ENCODE measurements at regions not wholly inside any gene's neighbourhood (a gene's known extent, or its start where the extent isn't known, plus 50 kb on each side); places are given as distances from the start of the nearest gene placed in this dataset.

DNA sequence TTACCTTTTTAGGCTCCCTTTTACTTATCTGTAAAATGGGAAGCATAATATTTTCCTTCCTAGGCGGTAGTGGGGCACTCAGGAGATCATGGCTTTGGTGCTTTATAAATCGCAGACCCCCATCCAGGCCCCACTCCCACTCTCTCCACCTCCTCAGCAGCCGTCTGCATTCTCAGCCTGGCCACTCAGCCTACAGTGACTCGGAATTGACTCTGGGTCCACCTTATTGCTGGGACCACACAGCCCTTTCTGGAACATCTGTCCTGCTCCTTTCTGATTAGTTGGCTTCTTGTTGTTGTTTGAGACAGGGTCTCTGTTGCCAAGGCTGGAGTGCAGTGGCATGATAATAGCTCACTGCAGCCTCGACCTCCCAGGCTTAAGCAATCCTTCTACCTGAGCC is 76.5 kb downstream of the RPLP1 start:
- no peak for DNase-seq (ENCODE audit: low read depth)
- TF ChIP-seq, protein P1, sequence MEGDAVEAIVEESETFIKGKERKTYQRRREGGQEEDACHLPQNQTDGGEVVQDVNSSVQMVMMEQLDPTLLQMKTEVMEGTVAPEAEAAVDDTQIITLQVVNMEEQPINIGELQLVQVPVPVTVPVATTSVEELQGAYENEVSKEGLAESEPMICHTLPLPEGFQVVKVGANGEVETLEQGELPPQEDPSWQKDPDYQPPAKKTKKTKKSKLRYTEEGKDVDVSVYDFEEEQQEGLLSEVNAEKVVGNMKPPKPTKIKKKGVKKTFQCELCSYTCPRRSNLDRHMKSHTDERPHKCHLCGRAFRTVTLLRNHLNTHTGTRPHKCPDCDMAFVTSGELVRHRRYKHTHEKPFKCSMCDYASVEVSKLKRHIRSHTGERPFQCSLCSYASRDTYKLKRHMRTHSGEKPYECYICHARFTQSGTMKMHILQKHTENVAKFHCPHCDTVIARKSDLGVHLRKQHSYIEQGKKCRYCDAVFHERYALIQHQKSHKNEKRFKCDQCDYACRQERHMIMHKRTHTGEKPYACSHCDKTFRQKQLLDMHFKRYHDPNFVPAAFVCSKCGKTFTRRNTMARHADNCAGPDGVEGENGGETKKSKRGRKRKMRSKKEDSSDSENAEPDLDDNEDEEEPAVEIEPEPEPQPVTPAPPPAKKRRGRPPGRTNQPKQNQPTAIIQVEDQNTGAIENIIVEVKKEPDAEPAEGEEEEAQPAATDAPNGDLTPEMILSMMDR (IDR thresholded peaks at IDR 0.05; ENCODE audit: insufficient read depth, low read depth, low read length): no peak
- no peak overlapping the region for H3K4me3 ChIP-seq (ENCODE audit: low read depth, low read length)

DNA sequence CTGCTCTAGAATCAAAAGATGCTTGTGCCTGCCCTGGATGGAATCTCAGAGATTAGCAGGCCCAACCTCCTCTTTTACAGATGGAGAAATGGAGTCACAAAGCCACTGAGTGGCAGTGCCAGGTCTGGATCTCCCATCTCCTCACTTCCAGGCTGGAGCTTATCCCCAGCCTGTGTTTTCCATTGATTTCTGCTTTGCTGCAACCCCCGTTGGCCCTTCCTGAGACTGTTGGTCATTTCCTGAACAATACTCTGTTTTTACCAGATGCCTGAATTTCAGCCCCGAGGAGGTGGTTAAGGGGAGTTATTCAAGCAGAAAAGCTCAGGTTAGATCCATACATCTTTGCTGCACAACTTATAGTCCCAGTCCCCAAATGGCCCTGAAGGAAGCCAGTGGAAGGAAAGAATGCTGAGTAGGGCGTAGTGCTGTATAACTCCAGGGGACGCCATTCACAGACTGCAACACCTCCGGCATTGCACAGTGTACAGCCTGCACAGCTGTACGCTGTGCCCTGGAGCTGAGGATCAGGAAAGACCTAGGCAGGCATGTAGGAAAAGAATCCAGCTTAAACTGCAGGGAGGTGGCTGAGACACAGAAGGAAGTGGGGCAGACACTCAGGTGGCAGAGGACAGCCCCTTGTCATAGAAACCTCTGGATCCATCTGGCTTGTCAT is 77.5 kb downstream of the RPLP1 start:
- H3K4me3 ChIP-seq (ENCODE audit: low read depth, low read length): no peak overlapping the region
- TF ChIP-seq, protein P1 (IDR thresholded peaks at IDR 0.05; ENCODE audit: insufficient read depth, low read depth, low read length): no peak
- DNase-seq (ENCODE audit: low read depth): no peak

DNA sequence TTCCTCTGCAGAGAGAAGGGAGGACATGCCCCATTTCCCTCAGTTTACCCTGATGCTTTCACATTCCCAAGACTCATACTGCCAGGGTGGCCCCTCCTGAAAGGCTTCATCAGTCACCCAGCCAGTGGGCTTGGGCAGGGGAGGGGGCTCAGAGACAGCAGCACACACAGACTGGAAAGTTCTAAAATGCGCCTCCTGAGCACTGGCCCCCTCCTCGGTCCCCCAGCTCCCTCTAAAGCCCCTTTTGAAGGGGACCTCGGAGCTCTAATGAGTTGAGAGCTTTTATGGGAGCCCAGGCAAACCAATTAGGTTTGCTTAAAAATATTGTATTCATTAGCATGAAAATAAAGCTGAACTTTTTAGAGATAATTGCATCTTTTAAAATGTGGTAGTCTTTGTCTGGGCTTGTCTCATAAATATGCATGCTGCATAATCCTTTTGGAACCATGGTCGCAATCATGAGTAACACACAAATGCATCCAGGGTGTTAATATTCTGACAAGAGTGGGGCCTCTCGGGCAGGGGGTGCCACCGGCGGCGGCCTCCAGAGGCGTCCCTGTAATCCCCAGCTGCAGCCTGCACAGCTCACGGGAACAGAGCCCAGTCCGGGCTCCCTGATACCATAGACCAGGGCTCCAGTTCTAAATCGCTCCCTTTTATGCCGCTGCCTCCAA is 78.5 kb downstream of the RPLP1 start:
- TF ChIP-seq, protein P1 (IDR thresholded peaks at IDR 0.05; ENCODE audit: insufficient read depth, low read depth, low read length): no peak
- no peak for DNase-seq (ENCODE audit: low read depth)
- no peak overlapping the region for H3K4me3 ChIP-seq (ENCODE audit: low read depth, low read length)

DNA sequence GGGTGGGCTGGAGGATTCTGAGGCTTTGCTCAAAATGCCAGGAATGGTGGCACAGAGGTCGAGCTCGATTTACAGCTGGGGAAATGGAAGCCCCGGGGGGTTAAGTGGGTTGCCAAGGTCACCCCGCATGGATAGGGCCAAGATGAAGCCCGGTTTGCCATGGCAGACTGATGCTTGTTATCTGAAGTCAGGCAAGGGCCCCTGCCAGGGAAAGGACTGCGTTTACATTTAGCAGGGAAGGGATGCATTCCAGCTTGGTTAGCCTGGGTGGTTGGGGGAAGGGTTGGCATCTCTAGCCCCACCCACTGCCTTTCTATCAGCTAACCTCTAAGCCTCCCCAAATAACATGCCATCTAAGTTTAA is 79.0 kb downstream of the RPLP1 start:
- no peak for DNase-seq (ENCODE audit: low read depth)
- TF ChIP-seq, protein P1 (IDR thresholded peaks at IDR 0.05; ENCODE audit: insufficient read depth, low read depth, low read length): no peak
- no peak overlapping the region for H3K4me3 ChIP-seq (ENCODE audit: low read depth, low read length)

DNA sequence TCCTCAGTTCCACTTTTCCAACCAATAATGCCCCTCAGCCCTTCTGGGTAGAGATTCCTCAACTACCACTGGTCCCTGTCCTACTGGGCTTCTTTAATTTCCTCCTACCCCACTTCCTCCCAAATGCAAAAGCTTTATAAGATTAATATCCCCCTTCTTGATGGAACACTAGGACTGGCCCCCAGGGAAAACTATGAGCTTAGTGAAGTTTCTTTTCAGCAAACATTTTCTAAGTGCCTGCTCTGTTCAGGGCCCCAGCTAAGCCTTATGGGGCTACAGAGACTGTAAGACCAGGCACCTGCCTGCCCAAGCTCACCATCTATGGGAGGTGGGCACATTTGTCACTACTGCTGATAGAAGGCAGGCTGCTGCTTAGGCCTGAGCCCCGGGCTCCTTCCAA is 79.4 kb downstream of the RPLP1 start:
- no peak overlapping the region for H3K4me3 ChIP-seq (ENCODE audit: low read depth, low read length)
- no peak for DNase-seq (ENCODE audit: low read depth)
- TF ChIP-seq, protein P1 (IDR thresholded peaks at IDR 0.05; ENCODE audit: insufficient read depth, low read depth, low read length): no peak

DNA sequence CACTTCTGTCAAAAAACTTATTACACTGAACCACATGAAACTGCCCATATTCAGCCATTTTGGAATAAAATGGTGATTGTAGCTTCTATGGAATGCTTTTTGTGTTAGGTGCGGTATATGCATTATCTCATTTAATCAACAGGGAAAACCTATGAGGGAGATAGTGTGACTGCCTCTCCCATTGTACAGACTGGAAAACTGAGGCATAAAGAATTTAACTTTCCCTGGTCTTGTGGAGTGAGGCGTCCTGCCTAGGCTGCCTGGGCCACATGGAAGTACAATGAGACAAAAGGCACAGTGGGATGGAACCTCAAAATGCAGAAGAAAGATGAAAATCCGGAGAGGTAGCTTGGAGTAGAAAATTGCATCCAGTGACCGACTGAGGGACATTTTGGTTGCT is 80.2 kb downstream of the RPLP1 start:
- TF ChIP-seq, protein P1 (IDR thresholded peaks at IDR 0.05; ENCODE audit: insufficient read depth, low read depth, low read length): no peak
- no peak overlapping the region for H3K4me3 ChIP-seq (ENCODE audit: low read depth, low read length)
- DNase-seq (ENCODE audit: low read depth): no peak

All from fibroblast of villous mesenchyme (primary cell).